ENCODE measurements at regions not wholly inside any gene's neighbourhood (a gene's known extent, or its start where the extent isn't known, plus 50 kb on each side); places are given as distances from the start of the nearest gene placed in this dataset.

- peaks cover 0 to 5% (median 0%) of the 10 kb centered on the region in 7 donors for H3K9me3 Mint-ChIP-seq
- H3K27ac Mint-ChIP-seq = no peak overlapping the region
- DNase-seq = no peak
Measured at GRCh38 chr5:167893271-167893670, 398.2 kb upstream of the WWC1 start.

GRCh38 chr5:167894631-167895472 lies 396.6 kb upstream of the WWC1 start:
- no peak overlapping the region for H3K9ac ChIP-seq (ENCODE audit: insufficient read depth, low read length, poor library complexity, severe bottlenecking)
- peaks cover 0 to 2% (median 0%) of the 10 kb centered on the region in 3 donors for H3K27me3 Mint-ChIP-seq (ENCODE audit: low read depth in 3 of 3)
- no peaks in the 10 kb centered on the region for H3K79me2 ChIP-seq (ENCODE audit: insufficient read depth, low read length)
- H3K4me1 Mint-ChIP-seq = no peaks in the 10 kb centered on the region
- no peaks in the 10 kb centered on the region for H3K4me1 ChIP-seq (ENCODE audit: control insufficient read depth in 1 of 2, insufficient read depth in 2 of 2, low read length in 2 of 2)
- peaks cover 0 to 5% (median 0%) of the 10 kb centered on the region in 7 donors for H3K9me3 Mint-ChIP-seq
- no peak overlapping the region for H2AFZ ChIP-seq (ENCODE audit: insufficient read depth, low read depth, low read length, poor library complexity, severe bottlenecking)
- DNase-seq = no peak
- no CpG with 5 or more reads among the region's 4 CpGs for WGBS (ENCODE audit: insufficient coverage)
- H3K27ac ChIP-seq (ENCODE audit: low read depth in 1 of 2, low read length in 2 of 2) = no peak overlapping the region
- H3K36me3 ChIP-seq (replicated peaks in 1 of 2; ENCODE audit: control insufficient read depth in 1 of 2, insufficient read depth in 2 of 2, low read length in 2 of 2) = no peaks in the 10 kb centered on the region
- H3K4me2 ChIP-seq (replicated peaks; ENCODE audit: extremely low read depth, low read length, poor library complexity, severe bottlenecking) = no peak overlapping the region
- intact Hi-C loops (cut with micrococcal nuclease) = no loop called here
- H3K4me3 ChIP-seq (replicated peaks in 1 of 3; ENCODE audit: low read depth in 2 of 3, low read length in 3 of 3) = no peak overlapping the region
- H3K36me3 Mint-ChIP-seq = no peaks in the 10 kb centered on the region
- H3K27me3 ChIP-seq (ENCODE audit: control insufficient read depth in 2 of 2, insufficient read depth in 2 of 2, low read length in 2 of 2) = no peaks in the 10 kb centered on the region
- H3K27ac Mint-ChIP-seq = no peak overlapping the region
- H4K20me1 ChIP-seq (ENCODE audit: insufficient read depth, low read length) = no peaks in the 10 kb centered on the region
- TF ChIP-seq CTCF (IDR thresholded peaks at IDR 0.05) = no peak
- no peak overlapping the region for H3K4me3 Mint-ChIP-seq
- no peaks in the 10 kb centered on the region for H3K9me3 ChIP-seq (replicated peaks in 1 of 2; ENCODE audit: control insufficient read depth in 1 of 2, insufficient read depth in 1 of 2, low read length in 2 of 2)

More at GRCh38 chr5:167893271-167893670, 398.2 kb upstream of the WWC1 start:
- intact Hi-C loops (cut with micrococcal nuclease) = no loop called here
- H3K4me3 ChIP-seq (replicated peaks in 1 of 3; ENCODE audit: low read depth in 2 of 3, low read length in 3 of 3) = no peak overlapping the region
- WGBS (ENCODE audit: insufficient coverage) = 100% methylated on average over 2 of the region's 7 CpGs
- no peaks in the 10 kb centered on the region for H3K4me1 Mint-ChIP-seq
- H3K27ac ChIP-seq (ENCODE audit: low read depth in 1 of 2, low read length in 2 of 2) = no peak overlapping the region
- H2AFZ ChIP-seq (ENCODE audit: insufficient read depth, low read depth, low read length, poor library complexity, severe bottlenecking) = no peak overlapping the region
- no peaks in the 10 kb centered on the region for H4K20me1 ChIP-seq (ENCODE audit: insufficient read depth, low read length)
- no peak overlapping the region for H3K9ac ChIP-seq (ENCODE audit: insufficient read depth, low read length, poor library complexity, severe bottlenecking)
- peaks cover 0 to 2% (median 0%) of the 10 kb centered on the region in 3 donors for H3K27me3 Mint-ChIP-seq (ENCODE audit: low read depth in 3 of 3)
- no peaks in the 10 kb centered on the region for H3K27me3 ChIP-seq (ENCODE audit: control insufficient read depth in 2 of 2, insufficient read depth in 2 of 2, low read length in 2 of 2)
- no peaks in the 10 kb centered on the region for H3K4me1 ChIP-seq (ENCODE audit: control insufficient read depth in 1 of 2, insufficient read depth in 2 of 2, low read length in 2 of 2)
- H3K9me3 ChIP-seq (replicated peaks in 1 of 2; ENCODE audit: control insufficient read depth in 1 of 2, insufficient read depth in 1 of 2, low read length in 2 of 2) = no peaks in the 10 kb centered on the region
- no peak overlapping the region for H3K4me3 Mint-ChIP-seq
- no peak for TF ChIP-seq CTCF (IDR thresholded peaks at IDR 0.05)
- H3K36me3 ChIP-seq (replicated peaks in 1 of 2; ENCODE audit: control insufficient read depth in 1 of 2, insufficient read depth in 2 of 2, low read length in 2 of 2) = no peaks in the 10 kb centered on the region
- no peaks in the 10 kb centered on the region for H3K36me3 Mint-ChIP-seq
- no peak overlapping the region for H3K4me2 ChIP-seq (replicated peaks; ENCODE audit: extremely low read depth, low read length, poor library complexity, severe bottlenecking)
- H3K79me2 ChIP-seq (ENCODE audit: insufficient read depth, low read length) = no peaks in the 10 kb centered on the region

Data from CD14-positive monocyte (primary cell).